ENCODE measurements at regions not wholly inside any gene's neighbourhood (a gene's known extent, or its start where the extent isn't known, plus 50 kb on each side); places are given as distances from the start of the nearest gene placed in this dataset.

- no peak for TF ChIP-seq CTCF (IDR thresholded peaks at IDR 0.05; ENCODE audit: low read length)
- TF ChIP-seq EZH2 (IDR thresholded peaks at IDR 0.05; ENCODE audit: borderline replicate concordance, low read length) = no peak
- Histone ChIP-seq H3K4me3 (ENCODE audit: low read depth, low read length, poor library complexity, severe bottlenecking) (no peak overlapping the region), H3K4me1 (ENCODE audit: insufficient read depth, low read length, severe bottlenecking) (no peaks in the 10 kb centered on the region), H3K27ac (ENCODE audit: low read depth, low read length, poor library complexity, severe bottlenecking) (no peak overlapping the region), H3F3A (ENCODE audit: insufficient read depth, low read length) (no peaks in the 10 kb centered on the region), H3K9me3 (ENCODE audit: low read length) (no peaks in the 10 kb centered on the region), H3K79me2 (ENCODE audit: insufficient read depth, low read length) (no peaks in the 10 kb centered on the region), H3K27me3 (ENCODE audit: insufficient read depth, low read length) (no peaks in the 10 kb centered on the region), H2AFZ (ENCODE audit: low read length) (no peak overlapping the region), H3K9ac (ENCODE audit: low read length) (no peak overlapping the region), H3K4me2 (ENCODE audit: low read length) (no peak overlapping the region), H4K20me1 (ENCODE audit: insufficient read depth, low read length) (no peaks in the 10 kb centered on the region), H3K9me2 (ENCODE audit: low read depth, low read length) (no peaks in the 10 kb centered on the region), H3K36me3 (ENCODE audit: insufficient read depth, low read length) (no peaks in the 10 kb centered on the region)
These were observed 1236.0 kb upstream of the CELF2 start for GRCh38 chr10:9781666-9782065.

DNA sequence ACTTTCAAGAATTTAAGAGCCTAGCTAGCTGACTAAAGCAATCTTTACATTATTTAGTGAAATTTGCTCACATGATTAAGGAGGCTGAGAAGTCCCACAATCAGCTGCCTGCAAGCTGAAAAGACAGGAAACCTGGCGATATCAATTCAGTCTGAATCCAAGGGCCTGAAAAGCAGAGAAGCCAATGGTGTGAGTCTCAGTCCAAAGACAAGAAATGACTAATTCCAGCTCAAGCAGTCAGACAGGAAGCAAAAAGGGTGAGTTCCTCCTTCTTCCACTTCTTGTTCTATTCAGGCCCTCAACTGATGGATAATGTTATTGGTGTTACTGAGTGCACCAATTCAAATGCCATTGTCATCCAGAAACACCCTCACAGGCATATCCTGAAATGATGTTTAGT is 1231.6 kb upstream of the CELF2 start:
- Histone ChIP-seq H3K9me2 (ENCODE audit: low read depth, low read length) (no peaks in the 10 kb centered on the region), H2AFZ (ENCODE audit: low read length) (no peak overlapping the region), H3K4me3 (ENCODE audit: low read depth, low read length, poor library complexity, severe bottlenecking) (no peak overlapping the region), H3K4me2 (ENCODE audit: low read length) (no peak overlapping the region), H3K4me1 (ENCODE audit: insufficient read depth, low read length, severe bottlenecking) (no peaks in the 10 kb centered on the region), H3K79me2 (ENCODE audit: insufficient read depth, low read length) (no peaks in the 10 kb centered on the region), H3F3A (ENCODE audit: insufficient read depth, low read length) (no peaks in the 10 kb centered on the region), H3K27me3 (ENCODE audit: insufficient read depth, low read length) (no peaks in the 10 kb centered on the region), H3K27ac (ENCODE audit: low read depth, low read length, poor library complexity, severe bottlenecking) (no peak overlapping the region), H3K36me3 (ENCODE audit: insufficient read depth, low read length) (no peaks in the 10 kb centered on the region), H3K9me3 (ENCODE audit: low read length) (no peaks in the 10 kb centered on the region), H4K20me1 (ENCODE audit: insufficient read depth, low read length) (no peaks in the 10 kb centered on the region), H3K9ac (ENCODE audit: low read length) (no peak overlapping the region)
- TF ChIP-seq CTCF (IDR thresholded peaks at IDR 0.05; ENCODE audit: low read length) (no peak), EZH2 (IDR thresholded peaks at IDR 0.05; ENCODE audit: borderline replicate concordance, low read length) (no peak)

DNA sequence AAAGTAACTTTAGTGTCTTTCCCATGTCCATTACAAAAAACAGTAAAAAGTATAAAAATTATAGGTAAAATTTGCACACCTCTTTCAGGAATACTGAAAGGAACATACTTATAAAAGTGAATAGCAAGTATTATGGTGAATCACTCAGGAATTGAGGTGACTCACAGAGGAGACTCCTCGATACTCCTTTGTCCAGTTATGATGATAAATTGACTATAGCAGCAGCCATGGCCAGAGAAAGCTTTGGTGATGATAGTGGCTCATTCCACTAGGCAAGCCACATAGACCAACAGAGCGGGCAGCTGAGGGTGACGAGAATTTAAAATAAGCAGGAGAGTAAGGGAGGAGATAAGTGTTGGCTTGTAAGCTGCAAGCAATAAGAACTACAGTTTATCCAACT is 1231.1 kb upstream of the CELF2 start:
- no peak overlapping the region for H3K9ac ChIP-seq (ENCODE audit: low read length)
- H3K27ac ChIP-seq (ENCODE audit: low read depth, low read length, poor library complexity, severe bottlenecking) = no peak overlapping the region
- H3F3A ChIP-seq (ENCODE audit: insufficient read depth, low read length) = no peaks in the 10 kb centered on the region
- no peaks in the 10 kb centered on the region for H3K27me3 ChIP-seq (ENCODE audit: insufficient read depth, low read length)
- TF ChIP-seq EZH2 (IDR thresholded peaks at IDR 0.05; ENCODE audit: borderline replicate concordance, low read length) (no peak), CTCF (IDR thresholded peaks at IDR 0.05; ENCODE audit: low read length) (no peak)
- no peaks in the 10 kb centered on the region for H3K9me2 ChIP-seq (ENCODE audit: low read depth, low read length)
- no peak overlapping the region for H3K4me3 ChIP-seq (ENCODE audit: low read depth, low read length, poor library complexity, severe bottlenecking)
- H3K9me3 ChIP-seq (ENCODE audit: low read length) = no peaks in the 10 kb centered on the region
- no peaks in the 10 kb centered on the region for H3K36me3 ChIP-seq (ENCODE audit: insufficient read depth, low read length)
- H3K4me1 ChIP-seq (ENCODE audit: insufficient read depth, low read length, severe bottlenecking) = no peaks in the 10 kb centered on the region
- no peaks in the 10 kb centered on the region for H4K20me1 ChIP-seq (ENCODE audit: insufficient read depth, low read length)
- no peak overlapping the region for H2AFZ ChIP-seq (ENCODE audit: low read length)
- H3K4me2 ChIP-seq (ENCODE audit: low read length) = no peak overlapping the region
- H3K79me2 ChIP-seq (ENCODE audit: insufficient read depth, low read length) = no peaks in the 10 kb centered on the region
